ENCODE measurements at regions not wholly inside any gene's neighbourhood (a gene's known extent, or its start where the extent isn't known, plus 50 kb on each side); places are given as distances from the start of the nearest gene placed in this dataset.

GRCh38 chr10:83253011-83253671, 886.2 kb upstream of the GHITM start:
- DNase-seq, result no peak

- no peak for DNase-seq
Observed at GRCh38 chr10:83254698-83255097, 884.6 kb upstream of the GHITM start.

- no peak for DNase-seq
Observed at GRCh38 chr10:83262434-83262833, 876.9 kb upstream of the GHITM start.

- no peak for DNase-seq
Observed at GRCh38 chr10:83272666-83273434, 866.5 kb upstream of the GHITM start.

- DNase-seq, result no peak
Observed at GRCh38 chr10:83274088-83274487, 865.2 kb upstream of the GHITM start.

GRCh38 chr10:83276971-83277370, 862.3 kb upstream of the GHITM start:
- DNase-seq, result no peak

GRCh38 chr10:83283151-83283550, 856.2 kb upstream of the GHITM start:
- no peak for DNase-seq

- DNase-seq, result no peak
Observed at GRCh38 chr10:83287374-83287773, 851.9 kb upstream of the GHITM start.

- DNase-seq, result no peak
Observed at GRCh38 chr10:83289373-83289772, 849.9 kb upstream of the GHITM start.

GRCh38 chr10:83289948-83290347, 849.4 kb upstream of the GHITM start:
- DNase-seq, result no peak

GRCh38 chr10:83301732-83302131, 837.6 kb upstream of the GHITM start:
- no peak for DNase-seq

- DNase-seq, result no peak
Observed at GRCh38 chr10:83302623-83303022, 836.7 kb upstream of the GHITM start.

- DNase-seq, result no peak
Observed at GRCh38 chr10:83310688-83311087, 828.6 kb upstream of the GHITM start.

GRCh38 chr10:83312570-83312969, 826.7 kb upstream of the GHITM start:
- DNase-seq, result no peak

GRCh38 chr10:83332690-83333089, 806.6 kb upstream of the GHITM start:
- no peak for DNase-seq

GRCh38 chr10:83333566-83333965, 805.7 kb upstream of the GHITM start:
- DNase-seq, result no peak

- no peak for DNase-seq
Observed at GRCh38 chr10:83343676-83344075, 795.6 kb upstream of the GHITM start.

GRCh38 chr10:83346266-83346910, 792.9 kb upstream of the GHITM start:
- DNase-seq, result no peak

GRCh38 chr10:83352588-83352987, 786.7 kb upstream of the GHITM start:
- DNase-seq, result no peak

- no peak for DNase-seq
Observed at GRCh38 chr10:83354456-83354855, 784.9 kb upstream of the GHITM start.

GRCh38 chr10:83357004-83357403, 782.3 kb upstream of the GHITM start:
- DNase-seq, result no peak

- no peak for DNase-seq
Observed at GRCh38 chr10:83357627-83358026, 781.7 kb upstream of the GHITM start.

GRCh38 chr10:83367036-83367435, 772.3 kb upstream of the GHITM start:
- no peak for DNase-seq
